ENCODE measurements at regions not wholly inside any gene's neighbourhood (a gene's known extent, or its start where the extent isn't known, plus 50 kb on each side); places are given as distances from the start of the nearest gene placed in this dataset.

- TF ChIP-seq CTCF (conservative IDR thresholded peaks at IDR 0.05; ENCODE audit: low read depth, low read length): no peak
- H3K4me3 ChIP-seq (ENCODE audit: low read depth, low read length): no peak overlapping the region
- DNase-seq (ENCODE audit: low read depth): no peak
Observed at GRCh38 chr4:163923092-163923491, 428.6 kb downstream of the TMA16 start.

- no peak for DNase-seq (ENCODE audit: low read depth)
- no peak overlapping the region for H3K4me3 ChIP-seq (ENCODE audit: low read depth, low read length)
- TF ChIP-seq CTCF (conservative IDR thresholded peaks at IDR 0.05; ENCODE audit: low read depth, low read length): no peak
Observed at GRCh38 chr4:163930086-163930485, 435.6 kb downstream of the TMA16 start.

- no peak overlapping the region for H3K4me3 ChIP-seq (ENCODE audit: low read depth, low read length)
- no peak for TF ChIP-seq CTCF (conservative IDR thresholded peaks at IDR 0.05; ENCODE audit: low read depth, low read length)
- no peak for DNase-seq (ENCODE audit: low read depth)
Observed at GRCh38 chr4:163932504-163932903, 438.0 kb downstream of the TMA16 start.

GRCh38 chr4:163939597-163939996, 445.1 kb downstream of the TMA16 start:
- no peak overlapping the region for H3K4me3 ChIP-seq (ENCODE audit: low read depth, low read length)
- DNase-seq (ENCODE audit: low read depth): no peak
- TF ChIP-seq CTCF (conservative IDR thresholded peaks at IDR 0.05; ENCODE audit: low read depth, low read length): no peak

- no peak for DNase-seq (ENCODE audit: low read depth)
- no peak for TF ChIP-seq CTCF (conservative IDR thresholded peaks at IDR 0.05; ENCODE audit: low read depth, low read length)
- no peak overlapping the region for H3K4me3 ChIP-seq (ENCODE audit: low read depth, low read length)
Observed at GRCh38 chr4:163941221-163941905, 446.9 kb downstream of the TMA16 start.

- no peak for TF ChIP-seq CTCF (conservative IDR thresholded peaks at IDR 0.05; ENCODE audit: low read depth, low read length)
- no peak overlapping the region for H3K4me3 ChIP-seq (ENCODE audit: low read depth, low read length)
- DNase-seq (ENCODE audit: low read depth): no peak
Observed at GRCh38 chr4:163948920-163949455, 454.5 kb downstream of the TMA16 start.
